Naive B cell (primary cell): ENCODE measurements at regions not wholly inside any gene's neighbourhood (a gene's known extent, or its start where the extent isn't known, plus 50 kb on each side); places are given as distances from the start of the nearest gene placed in this dataset.

Source experiments
- ATAC-seq, 2 donors: fragments of 150-1000 bp; cut with Tn5 transposase; 2 replicates each; pipeline ENCODE4 v1.10.0; 2021; ENCODE audit warnings: low read depth in 2 of 2, mild to moderate bottlenecking in 2 of 2, moderate library complexity in 2 of 2
- DNase-seq: peaks from one replicate; pipeline ENCODE4 v3.0.0; 2022
- H3K27ac Mint-ChIP-seq, 6 donors: one replicate each; pipeline ENCODE4 v1.8.0; 2020 to 2022; ENCODE audit warnings: mild to moderate bottlenecking in 6 of 6, mixed read lengths in 6 of 6, moderate library complexity in 5 of 6, inconsistent platforms in 2 of 6
- H3K27me3 Mint-ChIP-seq, 3 donors: one replicate each; pipeline ENCODE4 v1.8.0; 2021 to 2022; ENCODE audit warnings: mixed read lengths in 3 of 3, mild to moderate bottlenecking in 1 of 3
- H3K36me3 Mint-ChIP-seq, 2 donors: one replicate each; pipeline ENCODE4 v1.8.0; 2020 to 2022; ENCODE audit warnings: mixed read lengths in 2 of 2, inconsistent platforms in 1 of 2, mild to moderate bottlenecking in 1 of 2
- H3K4me1 Mint-ChIP-seq, 3 donors: one replicate each; pipeline ENCODE4 v1.8.0; 2020 to 2022; ENCODE audit warnings: mixed read lengths in 3 of 3, inconsistent platforms in 1 of 3, mild to moderate bottlenecking in 1 of 3, moderate library complexity in 1 of 3
- H3K4me3 Mint-ChIP-seq, 8 donors: one replicate each; pipeline ENCODE4 v1.8.0; 2020 to 2022; ENCODE audit warnings: mild to moderate bottlenecking in 8 of 8, mixed read lengths in 8 of 8, moderate library complexity in 8 of 8, inconsistent platforms in 2 of 8
- H3K9me3 Mint-ChIP-seq, 7 donors: one replicate each; pipeline ENCODE4 v1.8.0; 2020 to 2022; ENCODE audit warnings: mixed read lengths in 7 of 7, mild to moderate bottlenecking in 5 of 7, inconsistent platforms in 2 of 7, moderate library complexity in 1 of 7

DNA sequence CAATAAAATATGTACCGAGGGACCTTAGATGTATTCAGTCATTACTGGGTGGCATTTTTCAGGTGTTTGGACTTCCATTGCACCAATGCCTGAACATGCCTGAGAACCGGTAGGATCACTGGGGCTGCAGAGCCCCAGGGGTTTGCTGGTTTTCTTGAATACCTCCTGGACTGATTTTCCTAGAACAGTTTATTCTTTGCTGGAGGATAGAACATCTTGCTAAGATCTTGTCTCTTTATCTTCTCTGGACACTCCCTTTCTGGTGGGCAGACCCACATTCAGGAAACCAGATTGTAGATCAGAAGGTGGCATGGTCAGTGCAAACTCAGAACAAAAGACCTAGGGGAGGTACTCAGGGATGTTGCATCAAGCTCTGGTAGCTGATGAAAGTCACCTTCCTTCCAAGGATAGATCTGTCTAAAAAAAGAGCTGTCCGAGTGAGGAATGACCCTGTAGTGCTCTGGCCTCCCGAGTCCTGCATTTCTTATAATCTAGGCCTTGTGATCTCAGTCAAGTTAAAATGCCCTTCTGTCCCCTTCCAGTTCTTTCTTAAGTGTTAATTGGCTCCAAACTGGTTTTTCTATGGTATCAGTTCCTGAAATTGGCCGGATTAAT is 84.8 kb downstream of the CLDN34 start:
- Mint-ChIP-seq H3K36me3 (no peaks in the 10 kb centered on the region), H3K27me3 (no peaks in the 10 kb centered on the region), H3K4me3 (peak overlapping the region in 1 of 8 donors; percentile 41), H3K9me3 (peaks cover 0 to 6% (median 4%) of the 10 kb centered on the region in 7 donors), H3K27ac (peak overlapping the region in 3 of 6 donors; percentile 41 to 67 (median 60)), H3K4me1 (peaks cover 29 to 55% (median 39%) of the 10 kb centered on the region in 3 donors)
- DNase-seq (no peak), ATAC-seq (no peak)

GRCh38 chrX:10052906-10053625 is 85.9 kb downstream of the CLDN34 start:
- Mint-ChIP-seq H3K9me3 (peaks cover 0 to 6% (median 4%) of the 10 kb centered on the region in 7 donors), H3K36me3 (no peaks in the 10 kb centered on the region), H3K4me3 (peak overlapping the region in 5 of 8 donors; percentile 9 to 52 (median 30)), H3K27me3 (no peaks in the 10 kb centered on the region), H3K4me1 (peaks cover 29 to 56% (median 37%) of the 10 kb centered on the region in 3 donors), H3K27ac (peak overlapping the region in 5 of 6 donors; percentile 26 to 89 (median 79))
- ATAC-seq (peak; percentile 92 to 93), DNase-seq (peak; percentile 17)

- H3K36me3 Mint-ChIP-seq: no peaks in the 10 kb centered on the region
- H3K27me3 Mint-ChIP-seq: no peaks in the 10 kb centered on the region
- H3K4me1 Mint-ChIP-seq: peaks cover 34 to 65% (median 42%) of the 10 kb centered on the region in 3 donors
- H3K4me3 Mint-ChIP-seq: no peak overlapping the region
- H3K9me3 Mint-ChIP-seq: peaks cover 0 to 6% (median 4%) of the 10 kb centered on the region in 7 donors
- ATAC-seq (no peak), DNase-seq (no peak)
- peak overlapping the region in 2 of 6 donors; percentile 50 to 74 for H3K27ac Mint-ChIP-seq
Measured at GRCh38 chrX:10054396-10054795, 87.2 kb downstream of the CLDN34 start.

DNA sequence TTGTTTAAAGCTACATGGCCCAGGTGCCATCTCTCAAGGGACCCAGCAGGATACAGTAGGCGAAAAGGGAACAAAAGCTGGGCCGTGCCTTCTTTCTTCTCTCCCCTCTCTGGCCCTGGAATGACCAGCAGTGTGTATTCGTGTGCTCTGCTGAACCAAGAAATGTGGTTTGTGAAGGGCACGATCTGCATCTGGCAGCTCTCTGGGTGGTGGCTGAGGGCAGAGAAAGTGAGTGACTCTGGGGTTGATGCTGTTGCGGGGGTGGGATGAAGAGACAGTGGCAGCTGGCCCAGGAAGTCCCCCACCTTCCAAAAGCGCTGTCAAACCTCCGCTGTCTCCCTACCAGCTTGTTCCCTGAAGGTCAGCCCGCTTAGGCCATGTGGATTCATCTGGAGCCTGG is 88.3 kb downstream of the CLDN34 start:
- H3K9me3 Mint-ChIP-seq: peaks cover 0 to 9% (median 4%) of the 10 kb centered on the region in 7 donors
- peaks cover 6 to 8% of the 10 kb centered on the region in 2 donors for H3K36me3 Mint-ChIP-seq
- H3K27ac Mint-ChIP-seq: peak overlapping the region in 2 of 6 donors; percentile 34 to 79
- peak overlapping the region in 2 of 8 donors; percentile 30 for H3K4me3 Mint-ChIP-seq
- no peak for DNase-seq
- H3K27me3 Mint-ChIP-seq: no peaks in the 10 kb centered on the region
- ATAC-seq: no peak
- peaks cover 35 to 68% (median 43%) of the 10 kb centered on the region in 3 donors for H3K4me1 Mint-ChIP-seq

GRCh38 chrX:10062352-10062751 is 94.4 kb upstream of the CLCN4 start:
- peak overlapping the region in 5 of 8 donors; percentile 6 to 48 (median 15) for H3K4me3 Mint-ChIP-seq
- peaks cover 36 to 53% (median 48%) of the 10 kb centered on the region in 3 donors for H3K4me1 Mint-ChIP-seq
- peaks cover 0 to 6% (median 0%) of the 10 kb centered on the region in 3 donors for H3K27me3 Mint-ChIP-seq
- peak overlapping the region in 1 of 6 donors; percentile 43 for H3K27ac Mint-ChIP-seq
- H3K9me3 Mint-ChIP-seq: peaks cover 0 to 5% (median 0%) of the 10 kb centered on the region in 7 donors
- ATAC-seq (peak in 1 of 2 donors; percentile 37), DNase-seq (no peak)
- peaks cover 11 to 29% of the 10 kb centered on the region in 2 donors for H3K36me3 Mint-ChIP-seq

DNA sequence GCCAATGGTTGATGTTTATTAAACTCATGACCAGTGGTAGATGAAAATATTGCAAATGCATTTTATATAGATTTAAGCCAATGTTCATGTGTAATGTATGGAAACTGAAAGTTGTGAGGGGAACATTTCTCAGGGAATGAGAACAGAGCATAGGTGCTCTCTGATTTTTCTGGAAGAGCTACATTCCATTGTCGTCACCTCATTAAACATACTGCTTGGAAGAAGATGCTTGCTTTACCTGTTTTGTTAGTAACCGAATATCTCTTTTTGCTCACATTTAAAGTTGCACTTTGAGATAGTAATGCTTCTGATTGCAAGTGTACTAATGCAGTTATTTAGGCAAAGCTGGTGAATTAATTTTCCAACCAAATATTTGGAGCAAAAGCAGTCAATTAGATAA is 93.8 kb upstream of the CLCN4 start:
- peaks cover 36 to 53% (median 45%) of the 10 kb centered on the region in 3 donors for H3K4me1 Mint-ChIP-seq
- ATAC-seq (no peak), DNase-seq (no peak)
- no peak overlapping the region for H3K27ac Mint-ChIP-seq
- peaks cover 15 to 29% of the 10 kb centered on the region in 2 donors for H3K36me3 Mint-ChIP-seq
- peaks cover 0 to 6% (median 0%) of the 10 kb centered on the region in 3 donors for H3K27me3 Mint-ChIP-seq
- no peak overlapping the region for H3K4me3 Mint-ChIP-seq
- peaks cover 0 to 5% (median 0%) of the 10 kb centered on the region in 7 donors for H3K9me3 Mint-ChIP-seq

DNA sequence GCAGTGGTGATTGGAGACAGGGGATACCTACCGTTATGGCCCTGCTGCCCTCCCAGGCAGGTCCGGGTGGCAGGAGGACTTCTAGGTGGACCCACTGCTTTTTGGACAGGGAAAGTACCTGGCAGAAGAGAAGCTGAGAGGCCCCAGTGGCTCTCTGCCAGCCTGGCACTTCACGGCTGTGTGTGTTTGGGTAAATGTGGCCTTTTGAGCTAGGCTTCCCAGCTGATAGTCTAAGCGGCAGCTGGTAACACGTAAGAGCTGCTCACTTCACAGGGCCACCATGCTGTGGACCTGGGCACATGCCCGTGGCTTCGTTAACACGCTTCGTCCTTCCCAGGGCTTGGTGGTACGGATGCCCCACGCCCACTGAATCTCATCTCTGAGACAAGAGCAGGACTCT is 92.0 kb upstream of the CLCN4 start:
- Mint-ChIP-seq H3K4me3 (no peak overlapping the region), H3K27ac (peak overlapping the region in 1 of 6 donors; percentile 74), H3K36me3 (peaks cover 13 to 28% of the 10 kb centered on the region in 2 donors), H3K27me3 (peaks cover 0 to 6% (median 0%) of the 10 kb centered on the region in 3 donors), H3K4me1 (peaks cover 32 to 50% (median 41%) of the 10 kb centered on the region in 3 donors), H3K9me3 (peaks cover 0 to 2% (median 0%) of the 10 kb centered on the region in 7 donors)
- DNase-seq (no peak), ATAC-seq (no peak)

DNA sequence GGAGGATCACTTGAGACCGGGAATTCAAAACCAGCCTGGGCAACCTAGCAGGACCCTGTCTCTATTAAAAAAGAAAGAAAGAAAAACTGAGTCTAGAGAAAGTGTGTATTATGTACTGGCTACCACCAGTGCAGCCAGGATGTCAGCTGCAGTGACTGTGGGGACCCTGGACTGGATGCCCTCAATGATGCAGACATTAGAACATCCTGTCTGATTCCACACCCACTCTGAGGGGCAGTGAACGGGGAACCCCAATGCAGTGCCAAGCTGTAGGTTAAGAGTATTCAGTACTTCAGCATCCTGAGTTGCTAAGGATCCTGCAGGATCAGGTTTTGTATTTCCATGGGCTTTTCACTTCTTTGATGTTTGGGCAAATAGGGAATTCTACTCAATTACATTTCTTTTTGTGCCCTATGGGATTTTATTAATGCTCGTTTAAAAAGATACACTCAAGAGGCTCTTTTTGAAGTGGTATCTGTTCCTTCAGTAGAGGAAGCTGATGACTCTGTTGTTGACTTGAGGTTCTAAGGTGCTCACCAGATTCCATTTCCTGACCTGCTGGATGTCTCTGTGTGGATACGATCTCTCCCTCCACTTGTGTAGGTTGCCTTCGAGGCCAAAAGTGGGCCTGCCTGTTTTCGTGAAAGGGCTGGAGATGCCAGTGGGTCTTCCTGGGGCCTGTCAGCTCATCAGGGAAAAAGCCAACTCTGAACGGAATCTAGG is 85.9 kb upstream of the CLCN4 start:
- Mint-ChIP-seq H3K27ac (peak overlapping the region in 3 of 6 donors; percentile 22 to 94 (median 92)), H3K27me3 (peaks cover 0 to 6% (median 0%) of the 10 kb centered on the region in 3 donors), H3K4me1 (peaks cover 11 to 28% (median 17%) of the 10 kb centered on the region in 3 donors), H3K9me3 (no peaks in the 10 kb centered on the region), H3K36me3 (peaks cover 4 to 11% of the 10 kb centered on the region in 2 donors), H3K4me3 (no peak overlapping the region)
- peak; percentile 30 to 39 for ATAC-seq
- DNase-seq: no peak

DNA sequence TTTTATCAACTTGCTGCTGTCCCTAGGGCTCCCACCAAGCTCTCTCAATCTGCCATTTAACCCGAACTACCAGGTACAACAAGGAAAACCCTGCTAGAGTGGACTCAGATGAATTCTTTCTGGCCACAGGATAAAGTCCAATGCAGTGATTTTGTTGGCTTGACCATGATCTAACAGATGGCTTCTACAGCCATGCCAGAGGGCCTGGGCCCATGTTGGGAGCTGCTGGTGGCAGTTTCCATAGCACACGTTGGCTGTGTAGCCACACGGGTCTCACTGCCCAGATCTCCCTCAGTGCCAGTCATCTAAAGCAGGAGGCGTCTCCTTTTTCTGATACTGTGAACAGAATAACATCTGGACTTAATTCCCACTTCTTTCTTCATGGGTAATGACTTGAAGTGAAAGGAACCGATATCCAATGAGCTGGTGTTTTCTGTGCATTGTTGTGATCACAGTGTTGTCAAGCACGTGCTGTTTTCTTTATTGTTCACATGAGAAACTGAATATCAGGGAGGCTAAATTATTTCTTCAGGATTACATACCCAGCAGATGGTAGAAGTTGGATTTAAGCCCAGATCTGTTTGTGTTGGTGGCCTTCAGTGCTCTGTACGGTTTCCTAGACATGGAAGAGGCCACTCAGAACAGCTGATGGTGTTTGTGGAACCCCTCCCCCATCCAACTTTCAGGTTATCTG is 85.2 kb upstream of the CLCN4 start:
- ATAC-seq (no peak), DNase-seq (no peak)
- H3K4me1 Mint-ChIP-seq: peaks cover 6 to 29% (median 10%) of the 10 kb centered on the region in 3 donors
- no peaks in the 10 kb centered on the region for H3K9me3 Mint-ChIP-seq
- H3K27ac Mint-ChIP-seq: peak overlapping the region in 2 of 6 donors; percentile 21 to 94
- H3K4me3 Mint-ChIP-seq: no peak overlapping the region
- no peaks in the 10 kb centered on the region for H3K27me3 Mint-ChIP-seq
- H3K36me3 Mint-ChIP-seq: peaks cover 4% of the 10 kb centered on the region in 2 donors

DNA sequence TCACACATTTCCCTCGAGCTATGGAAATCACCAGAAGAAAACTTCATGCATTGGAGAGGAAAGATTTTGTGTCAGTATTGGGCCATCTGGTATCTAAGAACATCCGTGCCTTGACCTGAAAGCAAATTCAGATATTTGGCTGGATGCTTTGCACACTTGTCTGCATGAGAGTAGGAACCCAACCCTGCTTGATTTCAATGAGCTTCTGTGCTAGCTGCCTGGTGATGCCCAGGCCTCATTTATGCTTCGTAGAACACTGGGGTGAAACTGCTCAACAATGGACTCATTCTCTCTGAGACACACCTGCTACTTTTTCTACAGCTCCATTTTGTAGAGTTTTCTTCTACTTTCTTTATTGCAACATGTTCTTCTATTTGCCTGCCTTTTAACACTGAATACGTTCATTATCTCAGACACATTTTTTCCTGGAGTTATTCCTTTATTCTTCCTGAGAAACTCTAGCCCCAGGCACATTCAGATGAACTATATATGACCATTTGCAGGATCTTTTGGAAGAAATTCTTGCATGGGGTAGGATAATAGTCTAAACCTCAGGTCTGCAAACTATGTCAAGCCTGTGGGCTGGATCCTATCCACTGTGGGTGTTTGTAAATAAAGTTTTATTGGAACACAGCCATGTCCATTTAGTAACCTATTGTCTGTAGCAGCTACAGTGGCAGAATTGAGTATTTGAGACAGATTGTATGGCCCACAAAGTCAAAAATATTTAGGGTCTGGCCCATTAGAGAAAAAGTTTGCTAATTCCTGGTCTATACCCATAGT is 83.8 kb upstream of the CLCN4 start:
- H3K36me3 Mint-ChIP-seq: no peaks in the 10 kb centered on the region
- no peak overlapping the region for H3K4me3 Mint-ChIP-seq
- peaks cover 5 to 40% (median 6%) of the 10 kb centered on the region in 3 donors for H3K4me1 Mint-ChIP-seq
- ATAC-seq (no peak), DNase-seq (no peak)
- no peaks in the 10 kb centered on the region for H3K9me3 Mint-ChIP-seq
- no peak overlapping the region for H3K27ac Mint-ChIP-seq
- H3K27me3 Mint-ChIP-seq: no peaks in the 10 kb centered on the region

DNA sequence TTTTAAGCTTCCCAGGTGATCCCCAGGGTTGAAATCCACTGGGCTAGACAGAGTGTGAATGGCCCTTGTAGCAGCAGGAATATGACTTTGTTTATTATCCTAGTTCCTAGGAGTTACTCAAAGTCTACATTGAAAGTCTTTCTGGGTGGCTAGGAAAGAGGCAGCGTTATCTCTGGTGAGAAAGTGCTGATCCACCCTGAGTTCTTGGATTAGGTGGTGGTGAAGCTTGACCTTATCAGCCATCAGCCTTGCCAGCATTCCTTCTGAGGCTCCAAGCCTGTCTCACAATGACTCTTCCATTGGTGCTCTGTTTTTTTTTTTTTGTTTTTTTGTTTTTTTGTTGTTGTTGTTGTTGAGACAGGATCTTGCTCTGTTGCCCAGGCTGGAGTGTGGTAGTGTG is 83.1 kb upstream of the CLCN4 start:
- H3K9me3 Mint-ChIP-seq: no peaks in the 10 kb centered on the region
- no peak overlapping the region for H3K4me3 Mint-ChIP-seq
- ATAC-seq (no peak), DNase-seq (no peak)
- H3K4me1 Mint-ChIP-seq: peaks cover 5 to 36% (median 6%) of the 10 kb centered on the region in 3 donors
- H3K27me3 Mint-ChIP-seq: no peaks in the 10 kb centered on the region
- no peak overlapping the region for H3K27ac Mint-ChIP-seq
- H3K36me3 Mint-ChIP-seq: no peaks in the 10 kb centered on the region

GRCh38 chrX:10074241-10074941 is 82.4 kb upstream of the CLCN4 start:
- H3K27ac Mint-ChIP-seq: no peak overlapping the region

More at GRCh38 chrX:10074241-10074941, 82.4 kb upstream of the CLCN4 start:
- Mint-ChIP-seq H3K4me3 (peak overlapping the region in 1 of 8 donors; percentile 22), H3K36me3 (no peaks in the 10 kb centered on the region), H3K27me3 (no peaks in the 10 kb centered on the region), H3K4me1 (peaks cover 3 to 32% (median 4%) of the 10 kb centered on the region in 3 donors), H3K9me3 (peaks cover 0 to 2% (median 0%) of the 10 kb centered on the region in 7 donors)
- no peak for DNase-seq
- ATAC-seq: no peak
